ENCODE measurements at regions not wholly inside any gene's neighbourhood (a gene's known extent, or its start where the extent isn't known, plus 50 kb on each side); places are given as distances from the start of the nearest gene placed in this dataset.

GRCh38 chr12:38969706-38970105 lies 64.3 kb upstream of the CPNE8 start:
- no peak for TF ChIP-seq CTCF (IDR thresholded peaks at IDR 0.05; ENCODE audit: poor library complexity, severe bottlenecking)
- no peak for TF ChIP-seq EP300 (conservative IDR thresholded peaks at IDR 0.05; ENCODE audit: poor library complexity, severe bottlenecking)
